ENCODE measurements at regions not wholly inside any gene's neighbourhood (a gene's known extent, or its start where the extent isn't known, plus 50 kb on each side); places are given as distances from the start of the nearest gene placed in this dataset.

DNA sequence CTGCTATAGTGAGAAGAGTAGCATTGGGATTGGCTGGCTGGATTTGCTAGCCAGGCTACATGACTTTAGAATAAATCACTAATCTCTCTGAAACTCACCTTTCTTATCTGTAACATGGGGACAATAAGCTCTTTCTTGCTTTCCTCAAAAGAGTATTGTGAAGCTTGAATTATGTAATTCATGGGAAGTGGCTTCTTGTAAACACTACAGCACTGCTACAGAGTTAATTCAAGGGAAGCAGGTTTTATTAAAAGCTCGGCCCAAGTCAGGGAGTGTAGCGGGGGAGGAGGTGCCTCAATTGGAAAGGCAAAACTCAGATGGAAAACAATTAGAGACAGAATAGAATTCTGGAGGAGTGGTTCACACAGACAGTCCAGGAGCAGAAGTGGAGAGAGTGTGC, 100.9 kb upstream of the CELF4 start:
- TF ChIP-seq, protein P1, sequence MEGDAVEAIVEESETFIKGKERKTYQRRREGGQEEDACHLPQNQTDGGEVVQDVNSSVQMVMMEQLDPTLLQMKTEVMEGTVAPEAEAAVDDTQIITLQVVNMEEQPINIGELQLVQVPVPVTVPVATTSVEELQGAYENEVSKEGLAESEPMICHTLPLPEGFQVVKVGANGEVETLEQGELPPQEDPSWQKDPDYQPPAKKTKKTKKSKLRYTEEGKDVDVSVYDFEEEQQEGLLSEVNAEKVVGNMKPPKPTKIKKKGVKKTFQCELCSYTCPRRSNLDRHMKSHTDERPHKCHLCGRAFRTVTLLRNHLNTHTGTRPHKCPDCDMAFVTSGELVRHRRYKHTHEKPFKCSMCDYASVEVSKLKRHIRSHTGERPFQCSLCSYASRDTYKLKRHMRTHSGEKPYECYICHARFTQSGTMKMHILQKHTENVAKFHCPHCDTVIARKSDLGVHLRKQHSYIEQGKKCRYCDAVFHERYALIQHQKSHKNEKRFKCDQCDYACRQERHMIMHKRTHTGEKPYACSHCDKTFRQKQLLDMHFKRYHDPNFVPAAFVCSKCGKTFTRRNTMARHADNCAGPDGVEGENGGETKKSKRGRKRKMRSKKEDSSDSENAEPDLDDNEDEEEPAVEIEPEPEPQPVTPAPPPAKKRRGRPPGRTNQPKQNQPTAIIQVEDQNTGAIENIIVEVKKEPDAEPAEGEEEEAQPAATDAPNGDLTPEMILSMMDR (IDR thresholded peaks at IDR 0.05), result no peak
- TF ChIP-seq POLR2A (IDR thresholded peaks at IDR 0.05), result no peak
